ENCODE measurements at regions not wholly inside any gene's neighbourhood (a gene's known extent, or its start where the extent isn't known, plus 50 kb on each side); places are given as distances from the start of the nearest gene placed in this dataset.
"Not testable (repeated sequence)": the region's sequence is repeated elsewhere in the genome, so short reads cannot be mapped to it uniquely, and the experiment has no call there.

DNA sequence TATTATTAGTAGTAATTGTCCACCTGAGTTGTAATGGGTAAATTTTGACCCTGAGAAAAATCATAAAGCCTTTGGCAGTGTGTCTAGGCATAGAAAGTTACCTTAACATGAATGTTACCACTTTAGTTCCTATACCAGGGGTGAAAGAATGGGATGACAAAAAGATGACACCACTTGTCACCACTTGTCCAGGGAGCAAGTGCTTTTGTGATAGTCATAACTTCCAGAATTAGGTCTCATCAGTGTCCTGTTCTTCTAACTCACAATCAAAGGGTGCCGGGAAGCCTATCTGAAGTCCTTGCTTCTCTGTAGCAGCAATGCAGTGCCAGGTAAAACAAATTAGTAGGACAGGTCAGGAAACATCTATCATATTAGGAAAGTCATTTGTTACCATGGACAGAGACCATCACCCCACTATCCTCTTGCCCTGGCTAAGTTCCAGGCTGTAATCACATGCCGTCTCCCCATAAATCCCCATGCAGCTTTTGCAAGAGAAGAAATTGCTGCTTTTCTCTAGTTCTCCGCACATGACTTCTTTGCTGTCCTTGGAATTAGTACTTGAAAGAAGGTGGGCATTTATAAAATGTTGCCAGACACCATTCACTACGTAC lies 156.5 kb upstream of the SGCD start:
- no peak for DNase-seq (ENCODE audit: low read depth in 3 of 3, low spot score in 1 of 3)

GRCh38 chr5:156174225-156174624 lies 152.7 kb upstream of the SGCD start:
- DNase-seq (ENCODE audit: low read depth in 3 of 3, low spot score in 1 of 3) = no peak

DNA sequence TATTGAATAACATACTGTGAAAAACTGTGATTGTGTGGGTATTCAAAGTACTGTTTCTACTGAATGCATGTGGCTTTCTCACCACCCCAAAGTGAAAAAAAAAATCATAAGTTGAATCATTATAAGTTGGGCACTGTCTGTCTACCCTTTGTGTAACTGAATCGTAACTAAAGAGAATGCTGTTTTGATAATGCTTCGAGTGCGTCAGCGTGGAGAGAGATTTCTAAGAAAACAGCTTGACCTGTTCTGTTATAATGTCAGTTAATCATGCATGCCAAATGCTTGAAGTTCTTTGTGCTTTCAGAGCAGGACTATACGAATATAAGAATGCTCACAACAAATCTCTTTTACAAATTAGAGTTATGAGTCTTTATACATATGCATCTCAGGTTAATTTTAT lies 148.8 kb upstream of the SGCD start:
- DNase-seq (ENCODE audit: low read depth in 3 of 3, low spot score in 1 of 3) = no peak

DNA sequence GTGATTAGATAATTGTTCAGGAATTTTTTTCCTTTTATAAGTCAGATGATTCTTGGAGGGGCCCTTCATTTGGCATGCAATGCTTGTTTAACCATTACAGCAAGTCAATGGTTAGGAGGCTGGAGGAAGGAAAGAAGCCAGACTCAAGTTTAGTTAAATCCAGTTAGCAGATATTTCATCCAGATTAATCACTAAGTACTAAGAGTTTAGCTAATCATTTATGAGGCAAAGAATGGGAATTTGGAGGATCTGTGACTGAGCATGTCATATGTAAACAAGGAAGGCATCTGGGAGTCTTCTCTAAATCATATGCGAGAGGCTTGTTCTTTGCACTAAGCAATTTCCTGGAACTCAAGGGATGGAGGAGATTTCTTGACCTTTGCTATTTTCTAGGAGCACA lies 145.3 kb upstream of the SGCD start:
- no peak for DNase-seq (ENCODE audit: low read depth in 3 of 3, low spot score in 1 of 3)

- no peak for DNase-seq (ENCODE audit: low read depth in 3 of 3, low spot score in 1 of 3)
Measured at GRCh38 chr5:156182174-156182967, 144.6 kb upstream of the SGCD start.

- no peak for DNase-seq (ENCODE audit: low read depth in 3 of 3, low spot score in 1 of 3)
Measured at GRCh38 chr5:156186760-156187159, 140.2 kb upstream of the SGCD start.

DNA sequence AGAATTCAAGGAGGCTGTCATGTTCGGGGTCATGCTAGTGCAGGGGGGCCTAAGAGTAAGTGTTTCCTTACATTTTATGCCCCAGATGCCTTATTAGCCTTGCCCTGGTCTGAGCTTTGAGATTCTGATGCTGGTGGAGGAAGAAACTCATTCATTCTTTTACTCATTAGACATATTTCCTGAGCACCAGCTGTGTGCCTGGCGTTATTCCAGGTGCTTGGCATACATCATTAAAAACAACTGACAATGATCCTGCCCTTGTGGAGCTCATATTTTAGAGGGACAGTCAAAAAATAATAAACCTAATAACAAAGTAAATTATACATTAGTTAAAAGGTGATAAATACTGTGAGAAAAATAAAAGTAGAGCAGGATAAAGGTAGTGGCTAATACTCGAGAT lies 138.9 kb upstream of the SGCD start:
- no peak for DNase-seq (ENCODE audit: low read depth in 3 of 3, low spot score in 1 of 3)

- DNase-seq (ENCODE audit: low read depth in 3 of 3, low spot score in 1 of 3) = no peak
Measured at GRCh38 chr5:156189628-156190027, 137.3 kb upstream of the SGCD start.

- no peak for DNase-seq (ENCODE audit: low read depth in 3 of 3, low spot score in 1 of 3)
Measured at GRCh38 chr5:156191547-156191946, 135.4 kb upstream of the SGCD start.

GRCh38 chr5:156197042-156197635 lies 129.8 kb upstream of the SGCD start:
- DNase-seq (ENCODE audit: low read depth in 3 of 3, low spot score in 1 of 3) = no peak

DNA sequence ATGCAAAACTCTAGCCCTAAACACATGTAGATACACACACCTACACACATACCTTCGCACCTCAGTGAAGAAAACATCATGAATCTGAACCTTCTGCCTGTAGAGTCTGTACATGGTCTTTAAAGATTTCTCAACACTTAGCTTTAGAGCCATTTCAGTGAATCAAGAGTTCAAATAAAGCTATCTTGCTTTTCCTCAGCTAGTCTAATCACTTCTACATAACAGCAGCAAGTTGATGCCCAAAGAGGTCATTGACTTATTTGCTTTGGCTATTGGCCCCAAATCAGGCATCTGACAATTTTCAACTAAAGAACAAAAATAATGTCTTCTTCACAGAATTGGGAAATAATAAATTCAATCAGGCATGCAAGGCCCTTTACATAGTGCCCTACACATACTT lies 127.9 kb upstream of the SGCD start:
- DNase-seq (ENCODE audit: low read depth in 3 of 3, low spot score in 1 of 3) = no peak

- no peak for DNase-seq (ENCODE audit: low read depth in 3 of 3, low spot score in 1 of 3)
Measured at GRCh38 chr5:156200938-156201787, 125.8 kb upstream of the SGCD start.

- no peak for DNase-seq (ENCODE audit: low read depth in 3 of 3, low spot score in 1 of 3)
Measured at GRCh38 chr5:156201788-156202403, 125.1 kb upstream of the SGCD start.

DNA sequence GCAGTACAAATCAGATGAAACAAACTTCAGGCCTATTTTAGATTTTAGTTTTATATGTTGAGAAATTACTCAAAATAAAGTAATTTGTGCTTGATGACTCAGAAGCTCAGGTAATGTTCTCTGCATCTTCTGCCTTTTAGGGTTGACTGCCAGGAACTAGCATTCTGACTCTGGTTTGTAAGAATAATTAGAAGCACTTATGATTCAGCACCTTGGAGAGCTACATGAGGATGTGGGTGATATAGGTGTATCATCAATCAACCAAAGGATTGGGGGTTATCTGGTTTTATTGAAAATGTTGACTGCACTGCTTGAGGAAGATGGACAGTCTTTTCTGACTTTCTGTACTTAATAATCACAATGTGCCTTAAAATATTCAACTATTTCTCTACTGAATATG lies 118.7 kb upstream of the SGCD start:
- DNase-seq (ENCODE audit: low read depth in 3 of 3, low spot score in 1 of 3) = no peak

DNA sequence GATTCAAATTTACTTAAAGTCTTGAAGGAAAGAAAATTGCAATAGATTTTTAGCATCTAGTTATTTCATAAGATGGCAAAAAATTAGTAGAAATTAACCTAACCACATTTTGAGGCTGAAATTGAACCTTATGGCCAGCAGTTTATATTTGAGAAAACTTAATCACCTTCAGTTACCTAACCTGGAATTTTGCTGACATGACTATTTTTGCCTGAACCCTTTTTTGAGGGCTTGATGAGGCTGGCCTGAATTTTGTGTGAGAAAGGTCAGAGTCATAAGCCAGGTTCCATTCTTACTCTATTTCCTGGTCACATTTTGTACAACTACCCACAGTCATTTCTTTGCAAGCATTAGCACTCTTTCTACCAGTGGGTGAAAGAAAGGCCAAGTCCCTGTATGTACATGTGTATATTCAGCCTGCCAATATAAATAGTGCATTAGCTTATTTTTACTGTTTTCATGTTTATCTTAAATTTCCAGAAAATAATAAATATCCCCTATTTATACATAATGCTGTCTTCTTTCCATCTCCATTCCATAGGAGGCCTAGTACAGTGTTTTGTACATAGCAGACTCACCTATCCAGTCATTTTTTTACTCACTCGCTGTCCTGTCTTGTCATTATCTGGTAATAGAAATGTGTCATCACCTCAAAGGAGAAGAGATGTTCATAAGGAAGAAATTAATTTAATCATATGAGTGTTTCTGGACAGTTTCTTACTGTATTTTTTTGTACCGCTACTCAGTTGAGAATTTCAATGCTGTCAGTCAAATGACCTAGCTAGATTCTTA lies 108.4 kb upstream of the SGCD start:
- no peak for DNase-seq (ENCODE audit: low read depth in 3 of 3, low spot score in 1 of 3)

- no peak for DNase-seq (ENCODE audit: low read depth in 3 of 3, low spot score in 1 of 3)
Measured at GRCh38 chr5:156219483-156220005, 107.4 kb upstream of the SGCD start.

GRCh38 chr5:156221816-156222215 lies 105.1 kb upstream of the SGCD start:
- no peak for DNase-seq (ENCODE audit: low read depth in 3 of 3, low spot score in 1 of 3)

DNA sequence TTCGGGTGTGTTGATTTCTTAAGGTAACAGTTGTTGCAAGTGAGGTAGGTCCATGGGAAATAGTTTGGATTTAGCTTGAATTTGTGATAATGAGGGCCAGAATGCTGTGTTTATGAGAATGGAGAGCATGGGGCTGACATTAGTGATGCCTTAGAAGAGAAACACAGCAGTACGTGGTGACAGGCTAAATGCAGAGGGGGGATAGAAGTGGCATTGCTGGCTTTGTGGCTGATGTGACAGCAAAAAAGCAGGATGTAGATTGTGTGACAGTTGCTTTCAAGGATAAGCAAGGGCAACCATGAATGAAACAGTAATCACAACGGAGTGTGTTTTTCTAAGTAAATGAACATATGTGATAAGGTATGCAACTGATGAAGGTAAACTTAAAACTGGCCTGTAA lies 103.4 kb upstream of the SGCD start:
- no peak for DNase-seq (ENCODE audit: low read depth in 3 of 3, low spot score in 1 of 3)

- DNase-seq (ENCODE audit: low read depth in 3 of 3, low spot score in 1 of 3) = not testable (repeated sequence)
Measured at GRCh38 chr5:156226485-156226884, 100.5 kb upstream of the SGCD start.

GRCh38 chr5:156230887-156231286 lies 96.1 kb upstream of the SGCD start:
- DNase-seq (ENCODE audit: low read depth in 3 of 3, low spot score in 1 of 3) = no peak

All from stimulated activated CD4-positive, alpha-beta T cell treated with anti-CD3 and anti-CD28 coated beads, TNF-alpha, amount 100 ng/mL, for 1 hour (primary cell).